IMR-90 (cell line): ENCODE measurements at regions not wholly inside any gene's neighbourhood (a gene's known extent, or its start where the extent isn't known, plus 50 kb on each side); places are given as distances from the start of the nearest gene placed in this dataset.

Experiments
- ATAC-seq: fragments of 200-7000 bp; cut with Tn5 transposase; 2 replicates; pipeline ENCODE4 v1.9.1; 2020; ENCODE audit warnings: low read depth, mild to moderate bottlenecking, moderate library complexity
- BruUV-seq: library from RNA; stranded (reverse); fragments of 400-500 nt; replicated peaks from 2 replicates; lab custom pipeline; 2021; lab: Mats Ljungman, UMichigan
- CTCF ChIA-PET: fragments of 300-600 bp; formaldehyde crosslinking; extraction: SDS; loops from one replicate; lab custom pipeline; 2021; ENCODE audit warnings: antibody characterized with exemption; lab: Yijun Ruan, JAX
- POLR2A ChIA-PET: fragments of 300-600 bp; sonication (Branson Sonifier 250); formaldehyde crosslinking; loops from one replicate; lab custom pipeline; 2022; ENCODE audit warnings: antibody characterized with exemption; ENCODE audit not compliant: unreplicated experiment; lab: Charles Lee
- DNase-seq: peaks from one replicate; pipeline ENCODE4 v3.0.0; 2013
- H2AFZ ChIP-seq: replicated peaks from 2 replicates; pipeline ENCODE3; 2013; ENCODE audit warnings: low read length, mild to moderate bottlenecking; ENCODE audit not compliant: poor library complexity
- H2AK5ac ChIP-seq: 2 replicates; pipeline ENCODE4 v1.6.1; 2013; ENCODE audit warnings: low read depth, low read length, inconsistent platforms
- H2AK9ac ChIP-seq: replicated peaks from 2 replicates; pipeline ENCODE3; 2013; ENCODE audit warnings: mild to moderate bottlenecking, low read depth, low read length, moderate library complexity; ENCODE audit not compliant: poor library complexity
- H2BK120ac ChIP-seq: 2 replicates; pipeline ENCODE4 v1.6.1; 2013; ENCODE audit warnings: low read depth, low read length, inconsistent platforms
- H2BK15ac ChIP-seq: 3 replicates; pipeline ENCODE4 v1.6.1; 2013; ENCODE audit warnings: low read depth, low read length, inconsistent platforms
- H2BK20ac ChIP-seq: 2 replicates; pipeline ENCODE4 v1.6.1; 2013; ENCODE audit warnings: low read depth, mild to moderate bottlenecking, inconsistent platforms, low read length, moderate library complexity
- H2BK5ac ChIP-seq: 2 replicates; pipeline ENCODE4 v1.6.1; 2013; ENCODE audit warnings: mild to moderate bottlenecking, low read depth, low read length, inconsistent platforms; ENCODE audit not compliant: poor library complexity, severe bottlenecking
- H3K14ac ChIP-seq: replicated peaks from 2 replicates; pipeline ENCODE4 v1.6.1; 2013; ENCODE audit warnings: low read depth, low read length, inconsistent platforms
- H3K18ac ChIP-seq: 2 replicates; pipeline ENCODE4 v1.6.1; 2013; ENCODE audit warnings: low read depth, low read length, control low read depth
- H3K23ac ChIP-seq: 2 replicates; pipeline ENCODE4 v1.6.1; 2013; ENCODE audit warnings: low read depth, low read length, inconsistent platforms
- H3K27ac ChIP-seq: 2 replicates; pipeline ENCODE4 v1.5.1; 2013; ENCODE audit warnings: mild to moderate bottlenecking, control low read depth, low read length; ENCODE audit not compliant: insufficient read depth
- H3K27me3 ChIP-seq: 2 replicates; pipeline ENCODE4 v1.6.1; 2013; ENCODE audit warnings: low read length; ENCODE audit not compliant: control insufficient read depth, insufficient read depth
- H3K36me3 ChIP-seq: 2 replicates; pipeline ENCODE4 v1.6.1; 2013; ENCODE audit warnings: low read length, mixed read lengths; ENCODE audit not compliant: control insufficient read depth, insufficient read depth
- H3K4ac ChIP-seq: 2 replicates; pipeline ENCODE4 v1.6.1; 2013; ENCODE audit warnings: low read depth, low read length, inconsistent platforms
- H3K4me1 ChIP-seq: 2 replicates; pipeline ENCODE4 v1.6.1; 2013; ENCODE audit warnings: low read length, mixed read lengths; ENCODE audit not compliant: control insufficient read depth, insufficient read depth
- H3K4me2 ChIP-seq: 2 replicates; pipeline ENCODE4 v1.6.1; 2013; ENCODE audit warnings: low read depth, mild to moderate bottlenecking, control low read depth, low read length, moderate library complexity
- H3K4me3 ChIP-seq: 2 replicates; pipeline ENCODE4 v1.5.1; 2013; ENCODE audit warnings: low read depth, mild to moderate bottlenecking, control low read depth, low read length, moderate library complexity; ENCODE audit not compliant: insufficient read depth
- H3K56ac ChIP-seq: 2 replicates; pipeline ENCODE4 v1.6.1; 2013; ENCODE audit warnings: low read length, inconsistent platforms; ENCODE audit not compliant: insufficient read depth; ENCODE audit errors: extremely low read depth
- H3K79me1 ChIP-seq, 2 experiments: 2 replicates each; pipeline ENCODE4 v1.6.1; 2013; ENCODE audit warnings: low read length in 2 of 2, inconsistent platforms in 1 of 2, low read depth in 1 of 2
- H3K9ac ChIP-seq: 2 replicates; pipeline ENCODE4 v1.6.1; 2013; ENCODE audit warnings: low read depth, low read length, control low read depth
- H3K9me1 ChIP-seq: 2 replicates; pipeline ENCODE4 v1.6.1; 2013; ENCODE audit warnings: low read length, inconsistent platforms; ENCODE audit not compliant: insufficient read depth
- H3K9me3 ChIP-seq: 2 replicates; pipeline ENCODE4 v1.6.1; 2013; ENCODE audit warnings: low read length; ENCODE audit not compliant: control insufficient read depth, insufficient read depth
- H4K20me1 ChIP-seq: 2 replicates; pipeline ENCODE4 v1.6.1; 2013; ENCODE audit warnings: low read length, inconsistent platforms; ENCODE audit not compliant: insufficient read depth
- H4K5ac ChIP-seq: 2 replicates; pipeline ENCODE4 v1.6.1; 2013; ENCODE audit warnings: mild to moderate bottlenecking, low read depth, low read length, control low read depth
- H4K8ac ChIP-seq, 2 experiments: 2 replicates each; pipeline ENCODE4 v1.6.1; 2013; ENCODE audit warnings: low read depth in 2 of 2, low read length in 2 of 2, control low read depth in 1 of 2, inconsistent platforms in 1 of 2
- H4K91ac ChIP-seq: 2 replicates; pipeline ENCODE4 v1.6.1; 2013; ENCODE audit warnings: low read depth, low read length, inconsistent platforms; ENCODE audit not compliant: insufficient read depth
- BHLHE40 ChIP-seq: fragments of 150-350 bp; IDR thresholded peaks from 2 replicates; pipeline ENCODE4 v1.6.1; 2016; ENCODE audit warnings: mild to moderate bottlenecking, low read depth, low read length
- CEBPB ChIP-seq: IDR thresholded peaks from 2 replicates; pipeline ENCODE4 v1.6.1; 2012; ENCODE audit warnings: low read depth, low read length, improper control_type of control experiment
- CHD1 ChIP-seq: IDR thresholded peaks from 2 replicates; pipeline ENCODE4 v1.6.1; 2012; ENCODE audit warnings: low read depth, low read length, improper control_type of control experiment
- FOS ChIP-seq: fragments of 150-350 bp; IDR thresholded peaks from 2 replicates; pipeline ENCODE4 v1.6.1; 2016; ENCODE audit warnings: low read depth, low read length
- MAFK ChIP-seq: IDR thresholded peaks from 2 replicates; pipeline ENCODE4 v1.6.1; 2012; ENCODE audit warnings: low read depth, low read length, improper control_type of control experiment
- MAZ ChIP-seq: IDR thresholded peaks from 2 replicates; pipeline ENCODE4 v1.6.1; 2012; ENCODE audit warnings: low read depth, mild to moderate bottlenecking, low read length, improper control_type of control experiment, moderate library complexity, borderline replicate concordance
- MXI1 ChIP-seq: IDR thresholded peaks from 2 replicates; pipeline ENCODE4 v1.6.1; 2012; ENCODE audit warnings: low read depth, mild to moderate bottlenecking, low read length, moderate library complexity, borderline replicate concordance
- NFE2L2 ChIP-seq: fragments of 150-350 bp; IDR thresholded peaks from 2 replicates; pipeline ENCODE4 v1.6.1; 2016; ENCODE audit warnings: low read depth, mild to moderate bottlenecking, low read length
- POLR2A ChIP-seq: IDR thresholded peaks from 2 replicates; pipeline ENCODE4 v1.6.1; 2012; ENCODE audit warnings: mild to moderate bottlenecking, low read depth, low read length
- RAD21 ChIP-seq: IDR thresholded peaks from 2 replicates; pipeline ENCODE4 v1.6.1; 2012; ENCODE audit warnings: low read length, improper control_type of control experiment
- RCOR1 ChIP-seq: IDR thresholded peaks from 2 replicates; pipeline ENCODE4 v1.6.1; 2012; ENCODE audit warnings: mild to moderate bottlenecking, low read length, improper control_type of control experiment; ENCODE audit not compliant: insufficient replicate concordance
- RFX5 ChIP-seq: IDR thresholded peaks from 2 replicates; pipeline ENCODE4 v1.8.0; 2012; ENCODE audit warnings: low read depth, mild to moderate bottlenecking, low read length, moderate library complexity
- SMC3 ChIP-seq: fragments of 150-350 bp; IDR thresholded peaks from 2 replicates; pipeline ENCODE4 v1.6.1; 2016; ENCODE audit warnings: low read depth, mild to moderate bottlenecking, antibody characterized with exemption, low read length, moderate library complexity
- WGBS, 2 experiments: methylation state at CpG; one replicate each; pipeline versions ENCODE4 v1.1.5 to v1.1.7; 2013; ENCODE audit warnings: missing lambda C conversion rate in 2 of 2; ENCODE audit not compliant: insufficient read length in 1 of 2; ENCODE audit errors: extremely low coverage in 2 of 2; 5-methylcytosine and 5-hydroxymethylcytosine counted together
- dilution Hi-C: fragments of 300-500 bp; cut with HindIII; formaldehyde crosslinking; loops from one replicate; pipeline ENCODE4 v1.14.3; 2018; ENCODE audit warnings: low sequenced_read_pairs; ENCODE audit not compliant: unreplicated experiment
- in situ Hi-C: fragments of 300-500 bp; cut with MboI; formaldehyde crosslinking; loops from 3 replicates; pipeline ENCODE4 v1.14.3; 2019; ENCODE audit warnings: low sequenced_read_pairs, inconsistent platforms, mixed read lengths
- intact Hi-C: fragments of 100-400 bp; cut with micrococcal nuclease; formaldehyde crosslinking; loops from 2 replicates; pipeline ENCODE4 v1.10.0; 2022
- TF ChIP-seq, protein P1 (sequence below): conservative IDR thresholded peaks from 2 replicates; pipeline ENCODE4 v1.5.1; 2012; ENCODE audit warnings: mild to moderate bottlenecking, low read depth, low read length, improper control_type of control experiment
- TF ChIP-seq, protein P2 (sequence below): fragments of 150-350 bp; IDR thresholded peaks from 2 replicates; pipeline ENCODE4 v1.6.1; 2016; ENCODE audit warnings: low read depth, mild to moderate bottlenecking, low read length, moderate library complexity, borderline replicate concordance
- TF ChIP-seq, protein P3 (sequence below): fragments of 150-350 bp; IDR thresholded peaks from 2 replicates; pipeline ENCODE4 v1.6.1; 2017; ENCODE audit warnings: mild to moderate bottlenecking, antibody characterized with exemption, low read length, low read depth

DNA sequence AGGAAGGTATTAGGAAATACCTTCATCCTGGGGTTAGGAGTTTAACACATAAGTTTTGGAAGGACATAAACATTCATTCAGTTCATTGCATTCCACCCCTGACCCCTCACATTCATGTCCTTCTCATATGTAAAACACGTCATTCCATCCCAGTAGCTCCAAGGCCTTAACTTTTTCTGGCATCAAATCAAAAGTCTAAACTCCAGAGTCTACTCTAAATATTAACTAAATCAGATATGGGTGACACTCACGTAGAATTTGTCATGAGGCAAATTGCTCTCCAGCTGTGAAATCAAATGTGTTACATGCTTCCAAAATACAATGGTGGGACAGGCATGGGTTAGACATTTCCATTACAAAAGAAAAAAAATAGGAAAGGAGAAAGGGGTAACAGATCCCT is 298.2 kb upstream of the LRRC7 start:
- in situ Hi-C loops (no loop called here), dilution Hi-C loops (no loop called here), intact Hi-C loops (loop anchor here (10.0 kb wide), 1 partner anchor 525 kb away; no protein-coding TSS in a partner anchor)
- Histone ChIP-seq H3K4ac (no peak overlapping the region), H3K79me1 (no peaks in the 10 kb centered on the region), H2BK5ac (no peak overlapping the region), H3K27me3 (no peaks in the 10 kb centered on the region), H2BK15ac (no peak overlapping the region), H4K91ac (no peak overlapping the region), H2AK5ac (no peak overlapping the region), H3K4me1 (no peaks in the 10 kb centered on the region), H3K9me3 (no peaks in the 10 kb centered on the region), H2AK9ac (no peak overlapping the region), H3K18ac (no peak overlapping the region), H2BK120ac (no peak overlapping the region), H3K4me2 (no peak overlapping the region), H2BK20ac (no peak overlapping the region), H4K20me1 (no peaks in the 10 kb centered on the region), H3K23ac (no peak overlapping the region), H2AFZ (no peak overlapping the region), H3K4me3 (no peak overlapping the region), H3K14ac (no peak overlapping the region), H3K36me3 (no peaks in the 10 kb centered on the region), H3K9me1 (no peaks in the 10 kb centered on the region), H3K27ac (no peak overlapping the region), H3K56ac (no peak overlapping the region), H4K5ac (no peak overlapping the region), H3K9ac (no peak overlapping the region), H4K8ac (no peak overlapping the region)
- ChIA-PET POLR2A (no interaction called here), CTCF (no interaction called here)
- BruUV-seq, result no TSS peak
- WGBS, 2 experiments, result 14% methylated on average over 1 of the region's 2 CpGs; no CpG with 5 or more reads in 1 of the 2 experiments
- DNase-seq, result no peak
- ATAC-seq, result no peak
- TF ChIP-seq MAFK (no peak), RCOR1 (no peak), BHLHE40 (no peak), FOS (no peak), NFE2L2 (no peak), POLR2A (no peak), RAD21 (no peak), MXI1 (no peak), MAZ (no peak), SMC3 (no peak), RFX5 (no peak), CHD1 (no peak), CEBPB (no peak)
- TF ChIP-seq, protein P1, sequence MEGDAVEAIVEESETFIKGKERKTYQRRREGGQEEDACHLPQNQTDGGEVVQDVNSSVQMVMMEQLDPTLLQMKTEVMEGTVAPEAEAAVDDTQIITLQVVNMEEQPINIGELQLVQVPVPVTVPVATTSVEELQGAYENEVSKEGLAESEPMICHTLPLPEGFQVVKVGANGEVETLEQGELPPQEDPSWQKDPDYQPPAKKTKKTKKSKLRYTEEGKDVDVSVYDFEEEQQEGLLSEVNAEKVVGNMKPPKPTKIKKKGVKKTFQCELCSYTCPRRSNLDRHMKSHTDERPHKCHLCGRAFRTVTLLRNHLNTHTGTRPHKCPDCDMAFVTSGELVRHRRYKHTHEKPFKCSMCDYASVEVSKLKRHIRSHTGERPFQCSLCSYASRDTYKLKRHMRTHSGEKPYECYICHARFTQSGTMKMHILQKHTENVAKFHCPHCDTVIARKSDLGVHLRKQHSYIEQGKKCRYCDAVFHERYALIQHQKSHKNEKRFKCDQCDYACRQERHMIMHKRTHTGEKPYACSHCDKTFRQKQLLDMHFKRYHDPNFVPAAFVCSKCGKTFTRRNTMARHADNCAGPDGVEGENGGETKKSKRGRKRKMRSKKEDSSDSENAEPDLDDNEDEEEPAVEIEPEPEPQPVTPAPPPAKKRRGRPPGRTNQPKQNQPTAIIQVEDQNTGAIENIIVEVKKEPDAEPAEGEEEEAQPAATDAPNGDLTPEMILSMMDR, result no peak
- TF ChIP-seq, protein P2, sequence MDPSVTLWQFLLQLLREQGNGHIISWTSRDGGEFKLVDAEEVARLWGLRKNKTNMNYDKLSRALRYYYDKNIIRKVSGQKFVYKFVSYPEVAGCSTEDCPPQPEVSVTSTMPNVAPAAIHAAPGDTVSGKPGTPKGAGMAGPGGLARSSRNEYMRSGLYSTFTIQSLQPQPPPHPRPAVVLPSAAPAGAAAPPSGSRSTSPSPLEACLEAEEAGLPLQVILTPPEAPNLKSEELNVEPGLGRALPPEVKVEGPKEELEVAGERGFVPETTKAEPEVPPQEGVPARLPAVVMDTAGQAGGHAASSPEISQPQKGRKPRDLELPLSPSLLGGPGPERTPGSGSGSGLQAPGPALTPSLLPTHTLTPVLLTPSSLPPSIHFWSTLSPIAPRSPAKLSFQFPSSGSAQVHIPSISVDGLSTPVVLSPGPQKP, result no peak
- TF ChIP-seq, protein P3, sequence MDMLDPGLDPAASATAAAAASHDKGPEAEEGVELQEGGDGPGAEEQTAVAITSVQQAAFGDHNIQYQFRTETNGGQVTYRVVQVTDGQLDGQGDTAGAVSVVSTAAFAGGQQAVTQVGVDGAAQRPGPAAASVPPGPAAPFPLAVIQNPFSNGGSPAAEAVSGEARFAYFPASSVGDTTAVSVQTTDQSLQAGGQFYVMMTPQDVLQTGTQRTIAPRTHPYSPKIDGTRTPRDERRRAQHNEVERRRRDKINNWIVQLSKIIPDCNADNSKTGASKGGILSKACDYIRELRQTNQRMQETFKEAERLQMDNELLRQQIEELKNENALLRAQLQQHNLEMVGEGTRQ, result no peak
